Fibroblast of skin of right quadriceps (primary cell): ENCODE measurements at regions not wholly inside any gene's neighbourhood (a gene's known extent, or its start where the extent isn't known, plus 50 kb on each side); places are given as distances from the start of the nearest gene placed in this dataset.

Experiments used
- DNase-seq: peaks from one replicate; pipeline ENCODE4 v3.0.0-alpha.2; 2013

GRCh38 chr4:43993196-43993902 is 455.3 kb downstream of the KCTD8 start:
- no peak for DNase-seq

DNA sequence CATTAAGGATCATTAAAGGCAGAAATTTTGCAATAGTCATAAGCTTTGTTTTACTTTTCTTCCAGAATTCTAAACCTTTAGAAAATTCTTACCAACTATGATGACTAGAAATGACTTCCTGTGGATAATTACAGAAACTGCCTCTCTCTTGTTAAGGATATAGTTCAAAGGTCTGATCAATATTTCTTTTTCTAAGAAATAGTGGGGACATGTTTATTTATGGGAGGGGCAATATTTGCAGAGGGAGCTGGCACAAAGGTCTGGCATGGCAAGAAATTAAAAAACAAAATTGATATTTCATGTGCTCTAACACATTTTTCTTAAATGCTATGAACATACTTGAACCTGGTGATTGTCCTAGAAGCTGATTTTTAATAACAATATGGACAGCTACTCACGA is 448.9 kb downstream of the KCTD8 start:
- no peak for DNase-seq

DNA sequence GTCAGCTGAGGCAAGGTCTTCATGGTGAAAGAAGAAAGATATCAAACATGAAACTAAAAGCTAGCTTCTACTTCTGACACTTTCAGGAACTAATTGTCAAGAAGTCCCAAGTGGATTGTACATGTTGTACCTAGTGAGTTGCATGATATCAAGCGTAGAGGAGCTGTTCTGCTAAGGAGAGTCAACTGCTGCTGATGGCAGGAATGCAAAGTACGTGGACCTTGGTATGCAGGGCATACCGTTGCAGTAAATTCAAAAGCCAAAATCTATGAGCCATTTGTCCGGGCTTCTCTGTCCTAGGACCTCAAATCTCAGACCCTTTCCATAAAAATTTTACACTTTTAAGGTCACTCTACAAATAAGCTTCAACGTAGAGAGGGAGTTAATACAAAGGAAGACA is 446.2 kb downstream of the KCTD8 start:
- no peak for DNase-seq

DNA sequence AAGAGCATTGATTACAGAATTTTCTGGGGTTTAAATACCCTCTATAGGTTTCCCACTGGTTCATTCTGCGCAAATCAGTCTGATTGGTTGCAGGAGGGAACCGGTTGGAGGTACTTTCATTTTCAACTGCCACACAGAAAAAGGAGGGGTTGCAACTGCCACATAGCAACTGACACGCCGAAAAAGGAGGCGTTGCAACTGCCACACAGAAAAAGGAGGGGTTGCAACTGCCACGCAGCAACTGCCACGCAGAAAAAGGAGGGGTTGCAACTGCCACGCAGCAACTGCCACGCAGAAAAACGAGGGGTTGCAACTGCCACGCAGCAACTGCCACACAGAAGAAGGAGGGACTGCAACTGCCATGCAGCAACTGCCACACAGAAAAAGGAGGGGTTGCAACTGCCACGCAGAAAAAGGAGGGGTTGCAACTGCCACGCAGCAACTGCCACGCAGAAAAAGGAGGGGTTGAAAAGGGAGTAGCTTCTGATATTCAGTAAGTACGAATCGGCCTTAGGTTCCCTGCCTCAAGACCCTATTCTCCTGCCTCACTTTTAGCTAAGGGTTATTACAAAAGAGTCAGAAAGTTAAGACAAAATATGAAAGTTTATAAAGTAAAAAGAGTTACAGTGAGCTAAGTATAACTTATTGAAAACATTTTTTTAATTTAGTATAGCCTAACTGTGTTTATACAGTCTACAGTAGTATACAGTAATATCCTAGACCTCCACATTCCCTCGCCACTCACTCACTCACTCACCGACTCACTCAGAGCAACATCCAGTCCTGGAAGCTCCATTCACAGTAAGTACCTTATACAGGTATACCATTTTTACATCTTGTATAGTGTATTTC is 431.8 kb downstream of the KCTD8 start:
- no peak for DNase-seq

DNA sequence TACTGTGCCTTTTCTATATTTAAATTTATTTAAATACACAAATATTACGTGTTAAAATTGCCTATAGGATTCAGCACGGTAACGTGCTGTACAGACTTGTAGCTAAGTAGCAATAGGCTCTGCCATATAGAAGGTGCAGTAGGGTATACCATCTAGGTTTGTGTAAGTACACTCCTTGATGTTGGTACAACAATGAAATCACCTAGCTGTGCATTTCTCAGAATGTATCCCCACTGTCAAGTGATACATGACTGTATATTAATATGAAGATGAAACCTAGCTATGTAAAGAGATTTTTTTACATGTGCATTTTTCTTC is 431.2 kb downstream of the KCTD8 start:
- DNase-seq, result no peak

- no peak for DNase-seq
Observed at GRCh38 chr4:44019721-44020120, 428.9 kb downstream of the KCTD8 start.

GRCh38 chr4:44025376-44026020 is 423.1 kb downstream of the KCTD8 start:
- no peak for DNase-seq

DNA sequence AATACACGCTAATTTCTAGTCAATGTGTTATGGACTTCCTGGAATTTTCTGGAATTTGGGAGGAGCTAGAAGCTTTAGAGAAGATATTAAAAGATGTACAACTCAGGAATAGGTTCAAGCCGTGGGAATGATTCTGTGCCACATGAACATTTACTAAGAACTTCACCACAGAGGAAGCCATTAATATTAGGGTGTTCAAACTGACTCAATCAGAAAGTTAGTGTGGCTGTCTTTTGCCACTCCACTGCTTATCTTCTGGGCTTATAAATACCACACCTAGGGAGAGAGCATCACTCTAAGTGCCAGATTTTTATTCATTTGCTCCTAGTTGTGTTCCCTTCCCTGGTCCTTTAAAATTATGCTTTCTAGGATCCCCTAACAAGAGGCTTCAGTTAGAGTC is 409.8 kb downstream of the KCTD8 start:
- DNase-seq, result no peak

GRCh38 chr4:44046491-44046890 is 402.1 kb downstream of the KCTD8 start:
- DNase-seq, result no peak

DNA sequence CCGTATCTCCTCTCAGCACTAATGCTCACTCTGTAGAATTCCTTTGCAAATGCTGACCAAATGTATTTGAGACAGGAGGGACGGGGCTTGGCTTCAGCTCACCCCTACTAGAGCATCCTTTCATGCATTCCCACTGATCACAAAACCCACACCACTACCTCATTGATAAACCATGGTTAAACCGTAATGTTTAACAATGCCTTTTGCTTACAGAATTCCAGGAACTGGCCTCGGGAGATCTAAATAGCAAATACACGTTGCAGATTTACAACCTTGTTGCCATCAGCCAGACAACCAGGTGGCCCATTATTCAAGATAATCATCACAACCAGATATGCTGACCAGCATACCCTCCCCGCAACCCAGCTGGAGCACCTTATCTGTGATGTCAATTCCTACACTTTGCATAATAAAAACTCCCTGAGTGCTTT is 391.9 kb downstream of the KCTD8 start:
- no peak for DNase-seq

GRCh38 chr4:44070843-44071242 is 377.8 kb downstream of the KCTD8 start:
- DNase-seq, result no peak

- DNase-seq, result no peak
Observed at GRCh38 chr4:44071959-44072955, 376.4 kb downstream of the KCTD8 start.

- no peak for DNase-seq
Observed at GRCh38 chr4:44086753-44087152, 361.9 kb downstream of the KCTD8 start.

DNA sequence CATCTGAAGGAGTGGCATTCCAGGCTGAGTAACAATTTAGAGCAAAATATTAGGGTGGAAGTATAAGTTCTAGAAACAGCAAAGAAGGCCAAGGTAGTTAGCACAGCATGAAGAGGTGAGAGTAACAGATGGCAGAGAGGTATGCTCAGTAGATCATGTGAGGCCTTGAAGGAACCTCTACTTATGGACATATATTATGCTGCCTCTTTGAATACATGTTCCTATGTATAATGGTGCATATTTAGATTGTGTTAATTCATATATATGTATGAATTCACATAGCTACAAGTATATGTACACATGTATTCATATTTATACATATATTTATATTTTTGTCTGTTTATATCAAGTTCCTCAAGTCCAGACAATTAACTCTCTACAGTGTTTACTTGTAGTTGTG is 355.2 kb downstream of the KCTD8 start:
- no peak for DNase-seq

GRCh38 chr4:44098973-44099372 is 349.6 kb downstream of the KCTD8 start:
- DNase-seq, result no peak

- DNase-seq, result no peak
Observed at GRCh38 chr4:44100456-44100855, 348.2 kb downstream of the KCTD8 start.

GRCh38 chr4:44118971-44119680 is 329.5 kb downstream of the KCTD8 start:
- no peak for DNase-seq

GRCh38 chr4:44120646-44121045 is 328.0 kb downstream of the KCTD8 start:
- no peak for DNase-seq

- DNase-seq, result no peak
Observed at GRCh38 chr4:44121210-44121609, 327.4 kb downstream of the KCTD8 start.
